ENCODE measurements at regions not wholly inside any gene's neighbourhood (a gene's known extent, or its start where the extent isn't known, plus 50 kb on each side); places are given as distances from the start of the nearest gene placed in this dataset.
"Not testable (repeated sequence)": the region's sequence is repeated elsewhere in the genome, so short reads cannot be mapped to it uniquely, and the experiment has no call there.

DNA sequence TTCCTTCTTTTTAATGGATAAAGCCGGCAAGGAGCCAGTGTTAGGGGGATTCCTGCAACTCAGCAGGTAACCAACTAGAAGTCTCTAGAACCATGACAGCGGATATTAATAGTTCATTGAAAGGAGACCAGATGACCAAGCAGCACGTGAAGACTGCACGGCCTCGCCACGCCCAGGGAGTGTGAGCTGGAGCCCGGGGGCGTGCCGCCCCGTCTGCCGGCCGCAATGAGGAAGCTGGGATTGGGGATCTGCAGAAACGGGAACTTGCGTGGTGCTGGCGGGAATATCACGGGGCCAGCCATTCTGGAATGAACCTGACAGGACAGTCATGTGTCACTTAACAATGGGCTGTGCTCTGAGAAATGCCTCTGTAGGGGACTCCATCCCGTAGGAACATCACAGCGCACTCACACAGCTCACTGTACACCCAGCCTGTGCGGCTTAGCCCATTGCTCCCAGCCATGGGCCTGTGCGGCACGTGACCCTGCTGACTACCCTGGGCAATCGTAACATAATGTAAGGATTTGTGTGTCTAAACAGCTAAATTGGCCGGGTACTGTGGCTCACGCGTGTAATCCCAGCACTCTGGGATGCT lies 4092.8 kb upstream of the TPTE start:
- not testable (repeated sequence) for DNase-seq

DNA sequence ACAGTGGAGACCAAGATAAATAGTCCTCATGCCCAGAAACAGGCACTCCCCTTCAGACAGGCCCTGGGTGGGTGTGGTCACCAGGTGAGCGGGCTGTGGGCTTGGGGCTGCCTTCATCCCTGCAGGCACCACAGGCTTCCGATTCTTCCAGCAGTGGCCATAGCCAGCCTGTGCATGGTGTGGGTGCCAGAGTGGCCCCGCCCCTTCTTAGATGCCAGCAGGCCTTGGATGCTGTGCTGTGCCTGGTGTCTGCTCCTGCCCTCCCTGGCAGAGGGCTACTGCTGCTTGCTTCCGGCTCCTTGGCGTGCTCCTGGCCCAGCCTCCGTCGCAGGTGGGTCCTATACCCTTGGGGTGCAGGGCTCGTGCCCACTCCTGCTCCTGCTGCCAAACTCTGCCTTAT lies 4091.5 kb upstream of the TPTE start:
- DNase-seq = not testable (repeated sequence)

GRCh38 chr21:6433149-6433548 lies 4088.2 kb upstream of the TPTE start:
- not testable (repeated sequence) for DNase-seq

GRCh38 chr21:6436205-6436604 lies 4085.2 kb upstream of the TPTE start:
- not testable (repeated sequence) for DNase-seq

DNA sequence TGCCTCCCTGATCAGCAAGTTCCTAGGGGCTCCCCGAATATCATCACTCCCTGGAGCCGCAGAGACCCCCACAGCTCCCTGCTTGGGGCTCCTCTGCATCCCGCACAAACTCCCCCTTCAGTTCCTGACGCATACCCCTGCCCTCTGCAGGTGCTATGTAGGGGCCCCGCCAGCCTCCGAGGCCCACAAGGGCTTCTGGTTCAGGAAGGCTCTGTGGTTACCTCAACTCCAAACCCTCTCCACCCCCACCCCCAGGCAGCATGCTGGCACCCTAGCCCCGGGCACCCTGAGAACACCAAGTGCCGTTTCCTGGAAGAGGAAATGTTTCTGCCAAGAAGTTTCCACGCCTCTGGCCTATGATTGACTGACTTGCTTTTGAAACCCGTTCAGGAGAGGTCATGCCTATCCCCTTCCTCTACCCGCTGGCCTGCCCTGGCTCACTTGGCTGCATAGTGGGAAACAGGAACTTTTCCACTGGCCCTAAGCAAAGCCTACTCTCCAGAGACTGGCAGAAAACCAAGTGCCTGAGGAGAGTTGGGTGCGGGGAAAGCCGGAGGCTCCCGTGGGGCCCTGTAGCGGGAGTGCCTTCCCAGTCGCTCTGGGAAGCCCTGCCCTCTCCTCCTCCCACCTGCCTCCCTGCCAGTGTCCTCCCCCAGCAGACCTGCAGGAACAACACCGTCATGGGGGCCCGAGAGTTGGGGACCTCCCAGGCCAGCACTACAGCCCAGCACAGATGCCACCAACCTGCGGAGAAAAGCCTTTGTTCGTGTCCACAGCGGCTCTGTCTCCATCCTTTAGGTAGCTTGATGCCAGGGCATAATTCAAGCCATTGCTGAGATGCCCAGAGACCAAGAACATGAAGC lies 4084.2 kb upstream of the TPTE start:
- peak; percentile 2 for DNase-seq

GRCh38 chr21:6437834-6438187 lies 4083.6 kb upstream of the TPTE start:
- DNase-seq = not testable (repeated sequence)

DNA sequence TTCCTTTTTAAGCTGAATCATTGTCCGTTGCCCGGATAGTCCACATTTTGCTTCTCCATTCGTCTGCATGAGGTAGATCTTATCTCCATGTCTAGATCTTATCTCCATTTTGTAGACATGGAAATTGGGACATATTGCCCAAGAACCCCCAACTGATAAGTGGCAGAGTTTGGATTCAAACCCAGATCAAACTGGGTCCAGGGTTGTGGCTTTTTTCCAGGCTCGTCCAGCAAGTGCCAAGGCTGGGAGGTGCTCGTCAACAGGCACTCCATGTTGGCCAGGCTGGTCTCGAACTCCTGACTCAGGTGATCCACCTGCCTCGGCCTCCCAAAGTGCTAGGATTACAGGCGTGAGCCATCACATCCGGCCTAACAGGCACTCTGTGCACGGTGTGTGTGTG lies 4082.3 kb upstream of the TPTE start:
- not testable (repeated sequence) for DNase-seq

GRCh38 chr21:6454648-6455340 lies 4066.6 kb upstream of the TPTE start:
- not testable (repeated sequence) for DNase-seq

DNA sequence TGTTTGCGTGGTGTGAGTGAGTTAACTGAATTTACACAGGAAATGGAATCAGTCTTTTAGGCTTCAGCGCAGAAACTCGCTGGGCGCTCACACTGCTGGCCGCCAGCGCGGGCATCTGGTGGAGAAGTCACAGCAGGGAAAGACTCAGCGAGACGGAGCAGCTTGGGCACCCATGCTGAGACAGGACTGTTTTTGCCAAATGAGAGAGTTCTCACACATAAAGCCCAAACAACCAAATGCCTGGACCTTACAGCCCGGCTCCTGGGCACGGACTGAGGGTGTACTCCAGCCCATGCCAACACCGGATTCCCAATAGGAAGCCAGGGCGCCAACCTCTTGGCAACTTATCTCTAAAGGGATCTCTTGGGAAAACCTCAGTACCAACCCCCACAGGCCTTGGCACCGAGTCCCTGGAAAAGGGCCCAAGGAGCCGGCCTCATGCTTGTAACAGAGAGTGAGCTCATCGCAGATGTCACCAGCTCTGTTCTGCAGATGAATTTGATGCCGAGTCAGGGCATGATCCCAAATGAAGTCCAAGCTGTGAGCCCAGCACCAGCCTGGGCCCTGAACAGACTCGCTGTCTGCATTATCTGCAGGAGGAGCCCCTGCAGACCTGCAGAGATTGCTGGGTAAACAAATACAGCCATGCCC lies 4065.2 kb upstream of the TPTE start:
- DNase-seq = not testable (repeated sequence)

DNA sequence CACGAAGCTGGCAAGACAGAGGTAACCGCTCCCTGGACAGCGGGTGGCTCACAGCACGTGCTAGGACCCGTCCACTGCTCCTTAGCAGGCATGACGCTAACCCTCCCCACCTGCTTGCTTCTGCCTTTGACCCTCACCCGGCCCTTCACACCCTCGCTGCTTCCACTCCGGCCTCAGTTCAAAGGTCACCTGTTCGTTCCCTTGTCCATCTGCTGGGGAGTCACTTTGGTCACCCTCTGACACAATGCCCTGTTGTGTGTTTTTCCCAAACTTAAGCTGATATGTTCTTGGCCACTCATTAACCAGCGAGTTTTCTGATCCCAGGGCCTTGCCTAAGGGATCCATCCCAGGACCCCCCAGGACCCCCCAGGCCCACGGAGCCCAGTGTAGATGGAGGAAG lies 4061.6 kb upstream of the TPTE start:
- DNase-seq = not testable (repeated sequence)

DNA sequence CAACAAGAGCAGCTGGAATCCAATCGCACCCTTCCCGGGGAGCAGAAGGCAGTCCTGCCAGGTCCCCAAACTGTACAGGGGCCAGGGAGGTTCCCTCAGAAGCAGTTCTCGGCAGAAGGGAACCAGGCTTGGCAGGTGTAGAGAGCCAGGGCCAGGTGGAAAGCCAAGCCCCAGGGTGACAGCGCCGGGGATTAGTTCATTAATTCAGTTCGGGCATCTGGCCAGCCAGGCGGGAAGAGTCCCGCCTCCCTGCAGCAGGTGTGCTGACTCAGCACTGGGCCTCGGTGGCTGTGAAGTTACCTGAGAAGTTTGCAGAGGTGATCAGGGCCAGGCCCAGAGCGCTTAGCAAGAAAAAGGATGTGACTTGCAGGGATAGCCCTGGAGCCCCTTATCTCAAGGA lies 4060.0 kb upstream of the TPTE start:
- not testable (repeated sequence) for DNase-seq

DNA sequence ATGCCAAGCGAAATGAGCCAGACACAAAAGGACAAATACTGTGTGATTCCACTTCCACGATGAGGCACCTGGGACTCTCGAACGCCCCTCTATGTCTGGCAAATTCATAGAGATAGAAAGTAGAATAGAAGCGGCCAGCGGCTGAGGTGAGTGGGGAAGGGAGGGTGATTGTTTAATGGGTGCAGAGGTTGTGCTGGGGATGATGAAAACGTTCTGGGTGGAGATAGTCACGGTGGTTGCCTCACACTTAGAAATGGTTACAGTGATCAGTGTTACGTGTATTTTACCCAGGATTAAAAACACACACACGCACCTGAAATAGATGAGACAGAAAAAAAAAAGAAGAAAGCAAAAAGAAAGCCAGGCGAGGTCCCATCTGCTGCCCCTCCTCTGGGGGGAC lies 4057.0 kb upstream of the TPTE start:
- DNase-seq = not testable (repeated sequence)

DNA sequence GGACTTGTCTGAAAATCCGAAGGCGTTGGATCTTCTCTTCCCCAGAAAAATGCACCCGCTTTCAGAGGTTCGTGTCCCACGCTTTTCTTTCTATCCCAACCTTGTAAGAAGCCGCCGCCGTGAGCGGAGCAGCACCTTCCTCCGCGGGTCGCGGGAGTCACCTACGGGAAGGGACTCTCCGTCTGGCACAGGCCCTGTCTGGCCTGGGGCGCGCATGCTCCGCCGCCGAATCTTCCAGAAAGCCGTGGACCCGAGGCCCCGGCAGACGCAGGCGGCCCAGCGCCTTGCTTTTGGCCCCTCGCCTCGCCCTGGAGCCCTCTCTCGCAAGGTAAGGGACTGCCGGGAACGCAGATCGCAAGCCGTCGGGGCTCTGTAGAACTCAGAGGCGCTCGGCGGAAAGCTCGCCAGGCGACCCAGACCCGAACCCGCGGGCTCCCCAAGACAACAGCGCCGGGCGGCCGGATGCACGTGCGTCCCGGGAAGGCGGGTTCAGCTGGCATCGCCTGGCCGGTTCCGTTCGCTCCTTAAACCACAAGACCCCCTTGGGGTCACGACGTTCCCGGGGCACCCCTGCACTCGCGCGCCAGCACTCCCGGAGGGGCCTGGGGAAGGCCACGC lies 4055.2 kb upstream of the TPTE start:
- DNase-seq = not testable (repeated sequence)

- not testable (repeated sequence) for DNase-seq
Measured at GRCh38 chr21:6466707-6467106, 4054.7 kb upstream of the TPTE start.

- not testable (repeated sequence) for DNase-seq
Measured at GRCh38 chr21:6467189-6467774, 4054.1 kb upstream of the TPTE start.

- not testable (repeated sequence) for DNase-seq
Measured at GRCh38 chr21:6467907-6468306, 4053.5 kb upstream of the TPTE start.

GRCh38 chr21:6468331-6468860 lies 4053.0 kb upstream of the TPTE start:
- not testable (repeated sequence) for DNase-seq

- DNase-seq = not testable (repeated sequence)
Measured at GRCh38 chr21:6474250-6474968, 4047.0 kb upstream of the TPTE start.

DNA sequence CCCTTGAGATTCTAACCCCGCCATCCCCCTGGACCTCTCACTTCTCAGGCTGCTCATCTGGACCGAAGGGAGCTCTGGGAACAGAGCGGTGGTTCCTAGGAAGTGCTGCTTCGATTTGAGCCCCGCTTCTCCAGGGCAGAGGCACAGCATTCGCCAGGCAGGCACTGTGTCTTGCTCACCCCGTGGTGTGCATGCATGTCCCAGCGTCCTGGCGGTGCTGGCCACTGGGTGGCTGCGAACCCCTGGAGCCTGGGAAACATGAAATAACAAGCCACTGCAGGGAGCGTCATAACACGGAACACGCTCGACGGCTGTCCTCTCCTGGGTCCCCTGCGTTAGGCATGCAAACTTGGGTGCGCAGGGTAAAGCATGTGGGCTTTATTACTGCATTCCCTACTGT lies 4040.3 kb upstream of the TPTE start:
- not testable (repeated sequence) for DNase-seq

DNA sequence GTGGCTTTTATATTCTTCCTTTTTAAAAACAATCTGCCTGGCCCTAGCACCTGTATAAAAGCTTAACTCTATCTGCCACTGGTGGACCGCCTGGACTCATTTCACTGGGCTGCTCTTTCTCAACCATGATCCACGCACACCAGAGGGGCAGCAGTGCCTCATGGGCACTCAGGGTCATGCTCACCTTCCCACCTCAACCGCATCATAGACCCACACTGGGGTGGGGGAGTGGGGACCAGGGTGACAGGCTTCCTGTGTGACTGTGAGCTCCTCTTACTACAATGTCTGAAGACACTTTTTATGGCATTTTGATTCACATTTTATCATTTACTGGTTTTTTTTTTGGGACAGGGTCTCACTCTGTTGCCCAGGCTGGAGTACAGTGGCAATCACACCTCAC lies 4038.8 kb upstream of the TPTE start:
- not testable (repeated sequence) for DNase-seq

GRCh38 chr21:6483645-6484044 lies 4037.7 kb upstream of the TPTE start:
- not testable (repeated sequence) for DNase-seq

Measured in CD4-positive, alpha-beta T cell treated with Interleukin-17A for 4 hours (primary cell).